B cell (primary cell): ENCODE measurements at regions not wholly inside any gene's neighbourhood (a gene's known extent, or its start where the extent isn't known, plus 50 kb on each side); places are given as distances from the start of the nearest gene placed in this dataset.

Experiments used
- ATAC-seq: fragments of 200-7000 bp; cut with Tn5 transposase; one replicate; pipeline ENCODE4 v1.10.0; 2021; ENCODE audit warnings: low read depth, mild to moderate bottlenecking, moderate number of reproducible peaks, moderate library complexity
- CTCF ChIA-PET: fragments of 350-600 bp; sonication (Branson Sonifier 250); formaldehyde crosslinking; loops from one replicate; lab custom pipeline; 2021; ENCODE audit warnings: antibody characterized with exemption, inconsistent platforms; lab: Charles Lee
- POLR2A ChIA-PET: fragments of 350-600 bp; sonication (Branson Sonifier 250); formaldehyde crosslinking; loops from one replicate; lab custom pipeline; 2021; ENCODE audit warnings: antibody characterized with exemption; lab: Charles Lee
- DNase-seq: peaks from one replicate; pipeline ENCODE4 v3.0.0; 2013
- H2AFZ ChIP-seq: 2 replicates; pipeline ENCODE4 v1.6.1; 2012; ENCODE audit warnings: mild to moderate bottlenecking, low read depth, low read length; ENCODE audit not compliant: insufficient read depth, poor library complexity, severe bottlenecking
- H3K27ac ChIP-seq, 2 donors: 1 replicate in 1 of 2; 2 replicates in 1 of 2; pipeline ENCODE4 v1.5.1; 2012 to 2013; ENCODE audit warnings: low read length in 2 of 2, mild to moderate bottlenecking in 2 of 2, moderate library complexity in 1 of 2
- H3K27me3 ChIP-seq, 4 experiments: fragments of 200-600 bp in 1 of 4; sonication (generic) in 1 of 4; replicated peaks in 1 of 4; 1 replicate in 2 of 4; 2 replicates in 2 of 4; pipeline versions ENCODE4 v1.6.1 to v1.7.0; 2013 to 2016; ENCODE audit warnings: low read length in 3 of 4, mild to moderate bottlenecking in 2 of 4, mixed read lengths in 1 of 4, moderate library complexity in 1 of 4; ENCODE audit not compliant: insufficient read depth in 4 of 4, control insufficient read depth in 3 of 4; ENCODE audit errors: control extremely low read depth in 1 of 4
- H3K36me3 ChIP-seq, 2 experiments: replicated peaks in 1 of 2; 1 replicate in 1 of 2; 2 replicates in 1 of 2; pipeline versions ENCODE4 v1.6.1 to v1.7.1; 2013; ENCODE audit warnings: low read length in 1 of 2; ENCODE audit not compliant: insufficient read depth in 2 of 2, control insufficient read depth in 1 of 2; ENCODE audit errors: control extremely low read depth in 1 of 2, extremely low read depth in 1 of 2
- H3K4me1 ChIP-seq, 2 donors: fragments of 200-600 bp in 1 of 2; sonication (generic) in 1 of 2; 1 replicate in 1 of 2; 2 replicates in 1 of 2; pipeline versions ENCODE4 v1.5.1 to v1.6.1; 2013 to 2017; ENCODE audit warnings: low read length in 2 of 2; ENCODE audit not compliant: control insufficient read depth in 2 of 2, insufficient read depth in 2 of 2
- H3K4me2 ChIP-seq: replicated peaks from 2 replicates; pipeline ENCODE3; 2012; ENCODE audit warnings: mild to moderate bottlenecking, low read depth, low read length; ENCODE audit not compliant: poor library complexity, severe bottlenecking
- H3K4me3 ChIP-seq, 5 experiments: fragments of 200-600 bp in 1 of 5; sonication (generic) in 1 of 5; 1 replicate in 3 of 5; 2 replicates in 2 of 5; pipeline versions ENCODE4 v1.5.1 to v1.7.0; 2011 to 2016; ENCODE audit warnings: low read length in 4 of 5, mild to moderate bottlenecking in 4 of 5, low read depth in 2 of 5, control low read depth in 1 of 5, moderate library complexity in 1 of 5; ENCODE audit not compliant: insufficient read depth in 1 of 5; ENCODE audit errors: control extremely low read depth in 1 of 5, extremely low read depth in 1 of 5
- H3K79me2 ChIP-seq: fragments of 200-600 bp; sonication (generic); one replicate; pipeline ENCODE4 v1.6.0; 2016; ENCODE audit warnings: low read length; ENCODE audit not compliant: control insufficient read depth, insufficient read depth
- H3K9ac ChIP-seq: fragments of 200-600 bp; sonication (generic); 2 replicates; pipeline ENCODE4 v1.6.1; 2017; ENCODE audit warnings: mild to moderate bottlenecking, low read length, moderate library complexity
- H3K9me3 ChIP-seq, 3 donors: one replicate each; pipeline versions ENCODE4 v1.6.1 to v1.7.1; 2013; ENCODE audit warnings: low read length in 2 of 3; ENCODE audit not compliant: control insufficient read depth in 2 of 3, insufficient read depth in 1 of 3; ENCODE audit errors: control extremely low read depth in 1 of 3
- H4K20me1 ChIP-seq: 2 replicates; pipeline ENCODE4 v1.6.0; 2012; ENCODE audit warnings: mild to moderate bottlenecking, low read length; ENCODE audit not compliant: insufficient read depth, control insufficient read depth, poor library complexity, severe bottlenecking
- H3K27ac Mint-ChIP-seq: one replicate; pipeline ENCODE4 v1.8.0; 2021; ENCODE audit warnings: mixed read lengths
- H3K27me3 Mint-ChIP-seq: one replicate; pipeline ENCODE4 v1.8.0; 2021; ENCODE audit warnings: mixed read lengths
- H3K4me1 Mint-ChIP-seq: one replicate; pipeline ENCODE4 v1.8.0; 2021; ENCODE audit warnings: mixed read lengths
- H3K4me3 Mint-ChIP-seq: one replicate; pipeline ENCODE4 v1.8.0; 2021; ENCODE audit warnings: mixed read lengths
- H3K9me3 Mint-ChIP-seq: one replicate; pipeline ENCODE4 v1.8.0; 2022; ENCODE audit warnings: mixed read lengths; ENCODE audit not compliant: insufficient read depth
- CTCF ChIP-seq: fragments of 200-600 bp; IDR thresholded peaks from one replicate; pipeline ENCODE4 v1.8.0; 2022; ENCODE audit warnings: antibody characterized with exemption, mild to moderate bottlenecking
- EZH2 ChIP-seq: IDR thresholded peaks from 2 replicates; pipeline ENCODE4 v1.6.1; 2012; ENCODE audit warnings: borderline replicate concordance, low read depth, mild to moderate bottlenecking, moderate library complexity, low read length; ENCODE audit not compliant: insufficient read depth, poor library complexity, severe bottlenecking
- WGBS: methylation state at CpG from one replicate; pipeline ENCODE4 v1.1.5; 2013; ENCODE audit warnings: missing lambda C conversion rate; ENCODE audit not compliant: insufficient coverage; 5-methylcytosine and 5-hydroxymethylcytosine counted together
- intact Hi-C: fragments of 100-400 bp; cut with micrococcal nuclease; formaldehyde crosslinking; loops from one replicate; pipeline ENCODE4 v1.10.0; 2022

- Mint-ChIP-seq H3K4me1 (no peaks in the 10 kb centered on the region), H3K27ac (no peak overlapping the region), H3K9me3 (no peaks in the 10 kb centered on the region), H3K27me3 (no peaks in the 10 kb centered on the region), H3K4me3 (no peak overlapping the region)
- intact Hi-C loops: no loop called here
- H3K4me3 ChIP-seq: no peak overlapping the region
- H2AFZ ChIP-seq: no peak overlapping the region
- no peak overlapping the region for H3K9ac ChIP-seq
- H3K9me3 ChIP-seq: no peaks in the 10 kb centered on the region
- H3K4me2 ChIP-seq: no peak overlapping the region
- no peaks in the 10 kb centered on the region for H3K36me3 ChIP-seq
- no peaks in the 10 kb centered on the region for H4K20me1 ChIP-seq
- DNase-seq: no peak
- WGBS: no CpG with 5 or more reads among the region's 4 CpGs
- TF ChIP-seq EZH2 (no peak), CTCF (no peak)
- no peaks in the 10 kb centered on the region for H3K79me2 ChIP-seq
- H3K27me3 ChIP-seq: no peaks in the 10 kb centered on the region
- no peaks in the 10 kb centered on the region for H3K4me1 ChIP-seq
- ATAC-seq: no peak
- CTCF ChIA-PET: no interaction called here
- H3K27ac ChIP-seq: no peak overlapping the region
- POLR2A ChIA-PET: no interaction called here
Observed at GRCh38 chr3:162365066-162365719, 868.6 kb downstream of the OTOL1 start.

- TF ChIP-seq CTCF: no peak
- TF ChIP-seq EZH2: no peak
- Histone ChIP-seq H3K4me1 (no peaks in the 10 kb centered on the region), H3K9ac (no peak overlapping the region), H4K20me1 (no peaks in the 10 kb centered on the region), H3K27ac (no peak overlapping the region), H3K9me3 (no peaks in the 10 kb centered on the region), H3K36me3 (no peaks in the 10 kb centered on the region), H3K4me3 (no peak overlapping the region), H3K27me3 (no peaks in the 10 kb centered on the region), H3K4me2 (no peak overlapping the region), H2AFZ (no peak overlapping the region), H3K79me2 (no peaks in the 10 kb centered on the region)
- no peaks in the 10 kb centered on the region for H3K9me3 Mint-ChIP-seq
- ATAC-seq (no peak), DNase-seq (no peak)
- no peak overlapping the region for H3K27ac Mint-ChIP-seq
- no CpG with 5 or more reads among the region's 4 CpGs for WGBS
- no peaks in the 10 kb centered on the region for H3K4me1 Mint-ChIP-seq
- H3K4me3 Mint-ChIP-seq: no peak overlapping the region
- intact Hi-C loops: no loop called here
- ChIA-PET POLR2A (no interaction called here), CTCF (no interaction called here)
- H3K27me3 Mint-ChIP-seq: no peaks in the 10 kb centered on the region
Observed at GRCh38 chr3:162366166-162366766, 869.7 kb downstream of the OTOL1 start.
